ENCODE measurements at regions not wholly inside any gene's neighbourhood (a gene's known extent, or its start where the extent isn't known, plus 50 kb on each side); places are given as distances from the start of the nearest gene placed in this dataset.

- TF ChIP-seq CTCF (IDR thresholded peaks at IDR 0.05 in 4 of 5, conservative IDR thresholded peaks at IDR 0.05 in 1 of 5) = no peak
- TF ChIP-seq POLR2A (IDR thresholded peaks at IDR 0.05) = no peak
Observed at GRCh38 chr12:22865822-22866221, 240.9 kb downstream of the ETNK1 start.

All from gastrocnemius medialis (tissue), 4 donors.